SK-N-DZ (cell line): ENCODE measurements at regions not wholly inside any gene's neighbourhood (a gene's known extent, or its start where the extent isn't known, plus 50 kb on each side); places are given as distances from the start of the nearest gene placed in this dataset.
"Not testable (repeated sequence)": the region's sequence is repeated elsewhere in the genome, so short reads cannot be mapped to it uniquely, and the experiment has no call there.

Source experiments
- DNase-seq: peaks from one replicate; pipeline ENCODE4 v3.0.0-alpha.2; 2015; ENCODE audit warnings: low spot score

GRCh38 chr1:25007390-25008191, 77.5 kb upstream of the RUNX3 start:
- DNase-seq = not testable (repeated sequence)

GRCh38 chr1:25006770-25007169, 76.7 kb upstream of the RUNX3 start:
- no peak for DNase-seq

DNA sequence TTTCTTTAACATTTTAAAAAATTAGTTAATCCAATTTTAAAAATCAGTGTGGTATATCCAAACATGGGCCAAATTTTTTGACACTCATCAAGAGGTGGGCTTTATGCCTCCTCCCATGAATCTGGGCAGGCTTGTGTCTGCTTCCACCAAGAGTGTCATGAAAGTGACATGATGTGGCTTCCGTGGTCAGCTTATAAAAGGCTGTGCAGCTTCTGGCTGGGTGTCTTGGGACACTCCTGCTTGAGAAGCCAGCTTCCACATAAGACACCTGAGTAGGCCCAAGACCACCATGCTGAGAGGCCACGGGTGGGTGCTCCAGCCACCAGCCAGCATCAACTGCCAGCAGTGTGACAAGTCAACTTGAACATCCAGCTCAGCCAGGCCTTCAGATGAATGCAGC, 74.3 kb upstream of the RUNX3 start:
- DNase-seq = no peak

GRCh38 chr1:25003457-25004190, 73.5 kb upstream of the RUNX3 start:
- no peak for DNase-seq

- DNase-seq = no peak
These were observed 72.9 kb upstream of the RUNX3 start for GRCh38 chr1:25003000-25003399.

GRCh38 chr1:25001125-25001915, 71.2 kb upstream of the RUNX3 start:
- DNase-seq = no peak

DNA sequence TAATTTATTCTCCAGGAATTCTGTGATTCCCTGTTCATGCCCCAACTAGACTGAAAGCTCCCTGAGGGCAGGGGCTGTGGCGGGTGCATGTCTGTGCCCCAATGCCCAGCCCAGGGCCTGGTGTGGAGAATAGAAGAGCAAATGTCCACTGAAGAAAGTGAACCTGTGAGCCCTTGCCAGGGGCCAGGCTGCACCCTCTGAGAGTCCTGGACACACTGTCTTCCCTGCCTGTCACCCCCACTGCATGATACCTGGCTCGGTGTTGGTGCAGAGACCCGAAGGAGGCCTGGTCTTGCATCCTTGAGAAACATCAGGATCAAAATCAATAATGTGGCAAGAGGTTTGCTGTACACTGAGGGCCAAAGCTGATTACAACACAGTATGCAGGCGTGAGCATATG, 69.8 kb upstream of the RUNX3 start:
- DNase-seq = no peak

DNA sequence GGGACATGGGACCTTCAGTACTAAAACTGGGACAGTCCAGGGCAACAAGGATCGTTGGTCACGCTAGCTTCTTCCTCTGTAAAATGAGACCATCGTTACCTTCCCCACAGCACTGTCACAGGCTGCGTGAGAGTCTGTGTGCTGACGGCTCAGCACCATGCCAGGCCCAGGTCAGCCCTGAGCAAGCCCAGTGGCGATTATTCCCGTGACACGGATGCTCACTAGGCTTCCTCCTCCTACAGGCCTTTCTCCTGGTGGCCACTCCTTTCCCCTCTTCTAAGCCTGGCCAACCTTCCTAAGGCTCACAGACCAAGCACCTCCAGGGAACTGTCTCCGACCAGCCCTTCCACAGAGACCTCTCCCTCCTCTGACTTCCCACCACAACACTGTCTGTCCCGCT, 69.3 kb upstream of the RUNX3 start:
- DNase-seq = no peak

DNA sequence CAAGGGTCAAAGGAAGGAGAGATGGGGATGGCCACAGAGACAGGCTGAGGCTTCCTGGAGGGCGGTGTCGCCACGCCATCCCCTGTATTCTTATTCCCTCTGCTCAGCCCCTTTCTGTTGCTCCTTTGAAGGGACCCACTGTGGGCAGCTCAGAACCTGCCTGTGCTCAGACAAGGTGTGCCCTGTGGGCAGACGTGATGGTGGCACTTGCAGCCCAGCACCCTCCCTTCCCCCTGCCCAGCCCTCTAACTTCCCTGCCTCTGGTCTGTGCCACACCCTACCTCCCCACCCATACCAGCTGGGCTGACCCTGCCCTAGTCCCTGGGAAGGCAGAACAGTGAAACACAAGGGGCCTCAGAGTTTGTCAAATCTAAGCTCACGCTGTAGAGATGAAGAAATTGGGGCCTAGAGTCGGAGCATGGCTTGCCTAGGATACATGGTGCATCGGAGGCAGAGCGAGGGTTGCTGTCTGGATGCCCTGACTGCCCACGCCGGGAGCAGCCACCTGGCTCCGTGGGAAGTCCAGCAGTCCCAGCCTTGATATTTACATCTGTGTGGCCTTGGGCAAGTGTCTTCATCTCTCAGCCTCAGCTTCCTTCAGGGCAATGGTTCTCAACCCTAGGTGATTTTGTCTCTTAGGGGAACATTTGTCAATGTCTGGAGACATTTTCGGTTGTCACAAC, 68.6 kb upstream of the RUNX3 start:
- DNase-seq = no peak

GRCh38 chr1:24996983-24997893, 67.2 kb upstream of the RUNX3 start:
- DNase-seq = no peak

DNA sequence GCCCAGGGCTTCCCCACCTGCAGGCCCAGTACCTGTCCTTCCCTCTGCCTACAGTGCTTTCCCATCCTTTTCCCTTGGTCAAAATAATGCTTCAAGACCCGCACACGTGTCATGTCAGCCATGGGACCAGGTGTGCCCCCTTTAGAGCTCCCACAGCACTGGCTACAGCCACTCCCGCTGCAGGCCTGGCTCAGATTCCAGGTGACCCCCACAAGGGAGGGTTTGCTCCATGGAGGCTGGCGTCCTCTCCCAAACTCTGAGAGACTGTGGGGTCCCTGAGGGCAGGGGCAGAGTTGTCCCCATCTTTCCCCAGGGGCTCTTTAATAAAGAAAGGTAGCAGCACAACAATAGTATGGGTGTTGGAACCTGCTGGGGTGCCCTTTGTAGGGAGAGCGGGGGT, 66.4 kb upstream of the RUNX3 start:
- no peak for DNase-seq

DNA sequence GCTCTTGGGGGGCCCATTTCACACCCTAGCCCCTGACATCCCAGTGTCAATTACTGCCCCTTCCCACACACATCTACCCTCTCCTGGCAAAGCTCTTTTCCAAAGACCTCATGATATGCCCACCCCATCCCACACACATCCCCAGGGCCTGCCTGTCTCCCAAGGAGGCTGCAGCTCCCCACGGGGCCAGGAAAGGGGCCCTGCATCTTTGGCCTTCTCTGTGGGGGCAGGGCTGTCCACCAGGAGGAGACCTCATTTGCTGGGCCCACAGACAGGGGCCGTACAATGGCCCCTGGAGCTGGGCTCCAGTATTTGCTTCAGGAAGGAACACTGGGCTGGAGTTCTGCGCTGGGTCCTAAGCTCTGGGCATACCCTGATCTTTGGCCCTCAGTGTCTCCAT, 65.6 kb upstream of the RUNX3 start:
- no peak for DNase-seq

DNA sequence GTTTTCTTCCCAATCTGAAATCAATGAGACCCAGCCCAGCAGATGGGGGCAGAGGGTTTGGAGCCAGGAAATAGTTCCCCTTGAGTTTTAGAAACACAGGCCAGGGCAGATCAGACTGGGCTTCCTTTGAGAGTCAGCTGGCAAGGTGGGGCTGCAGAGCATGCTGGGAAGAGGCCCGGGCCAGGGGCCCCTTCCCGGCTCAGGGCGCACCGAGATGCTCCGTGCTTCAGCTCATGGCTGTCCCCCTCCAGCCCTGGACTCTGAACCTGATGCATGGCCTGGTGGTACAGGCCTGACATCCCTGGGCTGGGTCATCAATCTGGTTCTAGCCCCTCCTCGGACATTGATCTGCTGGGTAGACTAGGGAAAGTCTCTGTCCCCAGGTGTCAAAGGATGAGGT, 65.1 kb upstream of the RUNX3 start:
- DNase-seq = no peak

DNA sequence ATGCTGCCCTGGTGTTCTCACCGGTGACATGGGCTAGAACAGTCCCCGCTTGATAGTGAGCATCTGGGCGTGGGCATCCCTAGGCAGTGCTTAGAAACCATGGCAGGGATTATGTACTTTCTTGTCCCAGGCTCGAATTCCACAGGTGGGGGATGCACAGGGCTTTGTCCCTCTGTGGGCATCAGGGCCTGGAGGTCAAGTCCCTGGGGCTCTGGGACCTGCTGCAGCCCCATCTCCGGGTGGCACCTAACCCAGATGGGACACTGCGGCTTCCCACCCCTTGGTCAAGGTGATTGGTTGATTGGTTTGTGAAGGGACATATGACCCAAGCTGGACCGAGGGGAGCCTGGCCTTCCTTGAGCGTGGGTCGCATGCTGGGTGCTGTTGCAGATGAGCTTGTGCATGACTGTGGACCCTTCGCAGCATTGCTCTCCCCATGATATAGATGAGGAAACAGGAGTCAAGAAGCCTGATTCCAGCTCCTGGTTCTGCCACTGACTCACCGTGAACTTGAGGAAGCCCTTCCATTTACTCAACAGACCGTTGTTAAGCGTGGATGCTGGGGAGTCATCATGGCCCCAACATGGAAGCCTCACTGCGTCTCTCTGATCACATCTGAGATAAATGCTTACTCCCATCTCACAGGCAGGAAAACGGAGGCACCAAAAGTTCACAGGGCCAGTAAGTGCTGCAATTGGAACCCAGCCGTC, 64.0 kb upstream of the RUNX3 start:
- no peak for DNase-seq

- DNase-seq = no peak
These were observed 62.7 kb upstream of the RUNX3 start for GRCh38 chr1:24992761-24993211.

DNA sequence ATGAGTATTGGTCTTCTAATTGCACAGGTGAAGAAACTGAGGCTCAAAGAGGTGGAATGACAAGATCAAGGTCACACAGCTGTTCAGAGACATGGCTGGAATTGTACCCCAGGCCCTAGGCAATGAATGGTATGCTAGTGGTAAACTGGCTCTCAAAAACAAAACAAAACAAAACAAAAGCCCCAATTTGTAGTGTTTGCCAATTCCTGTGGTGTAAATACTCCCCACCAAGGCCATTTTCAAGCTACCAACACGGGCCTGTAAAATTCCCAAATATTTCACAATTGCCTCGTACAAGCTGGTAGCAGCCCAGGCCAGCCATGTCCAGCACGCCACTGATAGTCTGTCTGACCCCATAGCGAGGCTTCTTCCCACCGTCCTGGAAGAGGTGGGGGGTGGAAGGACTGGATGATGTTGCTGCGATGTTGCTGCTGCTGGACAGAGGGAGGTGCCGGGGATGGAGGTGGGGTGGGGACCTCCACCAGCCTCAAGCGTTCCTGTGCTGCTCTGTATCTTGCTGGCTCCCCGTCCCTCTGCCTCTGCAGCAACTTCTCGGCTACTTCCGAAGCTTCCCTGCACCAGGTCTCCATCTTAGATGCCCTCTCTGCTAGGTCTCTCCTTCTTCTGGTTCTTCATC, 62.2 kb upstream of the RUNX3 start:
- no peak for DNase-seq

DNA sequence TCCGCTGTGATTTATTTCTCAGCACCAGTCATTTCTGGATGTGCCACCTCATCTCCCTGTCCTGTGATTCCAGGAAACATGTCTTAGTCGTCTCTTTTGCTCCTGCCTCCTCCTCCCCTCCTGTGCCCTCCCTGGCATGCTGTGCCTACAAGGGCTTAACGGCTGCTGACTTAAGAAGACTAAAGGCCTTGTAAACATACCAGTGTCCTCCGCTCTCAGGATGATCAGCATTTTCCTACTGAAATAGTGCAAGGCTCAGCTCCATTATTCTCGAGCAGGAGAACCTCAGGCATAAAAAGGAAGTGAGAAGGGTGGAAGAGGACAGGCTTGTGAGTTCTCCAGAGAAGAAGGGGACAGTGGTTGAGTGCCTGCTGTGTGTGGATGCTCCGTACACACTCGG, 61.6 kb upstream of the RUNX3 start:
- no peak for DNase-seq

DNA sequence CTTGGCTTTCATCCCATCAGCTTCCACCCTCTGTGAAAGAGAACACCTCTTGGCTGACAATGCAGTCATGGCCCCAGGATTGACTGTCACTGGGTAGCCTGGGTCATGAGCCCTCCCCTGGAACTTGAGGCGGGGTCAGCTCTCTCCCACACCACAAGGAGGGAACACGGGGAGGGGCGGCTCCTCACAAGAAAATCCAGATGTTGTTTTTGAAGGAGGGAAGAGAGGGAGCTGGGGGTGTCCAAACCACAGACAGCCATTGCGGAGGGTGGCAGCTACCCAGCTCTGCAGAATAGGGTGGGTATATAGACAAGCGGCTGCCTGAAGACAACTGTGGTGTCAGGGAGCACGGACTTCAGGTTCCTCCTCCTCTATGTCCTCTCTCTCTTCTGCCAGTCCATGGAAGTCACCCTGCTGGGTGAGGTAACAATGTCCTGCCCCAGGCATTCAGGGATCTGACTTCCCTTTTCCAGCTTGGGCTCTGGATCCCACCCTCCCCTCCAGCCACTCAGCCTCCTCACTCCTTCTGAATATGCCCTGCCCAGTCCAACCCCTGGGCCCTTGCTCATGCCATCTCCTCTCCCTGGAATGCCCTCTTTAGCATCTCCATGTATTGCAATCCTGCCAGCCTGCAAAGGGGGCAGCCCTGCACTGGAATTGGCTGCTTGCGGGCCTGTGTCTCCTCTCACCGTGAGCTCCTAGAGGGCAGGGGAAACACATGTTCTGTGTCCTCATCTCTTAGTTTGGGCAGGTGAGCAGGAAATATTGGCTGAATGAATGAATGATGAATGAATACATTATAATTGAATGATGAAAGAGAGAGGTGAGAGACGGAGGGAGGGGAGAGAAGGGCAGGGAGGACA, 60.9 kb upstream of the RUNX3 start:
- no peak for DNase-seq

DNA sequence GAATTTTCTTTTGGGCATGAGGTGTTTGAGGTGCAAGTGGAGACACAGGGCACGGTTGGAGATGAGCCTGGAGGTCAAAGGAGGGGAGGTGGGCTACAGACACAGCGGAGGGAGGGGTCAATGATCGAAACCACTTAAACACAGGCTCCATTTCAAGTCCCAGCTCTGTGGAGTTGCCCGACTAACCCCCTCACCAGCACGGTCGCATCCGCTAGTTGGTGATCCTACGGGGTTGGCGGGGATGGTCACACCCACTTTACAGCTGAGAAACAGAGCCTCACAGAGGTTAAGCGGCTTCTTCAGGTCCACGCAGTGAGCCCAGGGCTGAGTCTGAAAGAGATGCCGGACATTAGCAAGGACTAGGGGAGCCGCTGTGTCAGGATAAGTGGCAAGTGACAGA, 60.1 kb upstream of the RUNX3 start:
- DNase-seq = no peak
